RWPE1 (cell line): ENCODE measurements at regions not wholly inside any gene's neighbourhood (a gene's known extent, or its start where the extent isn't known, plus 50 kb on each side); places are given as distances from the start of the nearest gene placed in this dataset.

Experiments used
- CTCF ChIA-PET: fragments of 350-600 bp; sonication (Branson Sonifier 250); formaldehyde crosslinking; extraction: SDS; loops from one replicate; lab custom pipeline; 2021; lab: Yijun Ruan, JAX
- POLR2A ChIA-PET: fragments of 400-600 bp; formaldehyde crosslinking; extraction: SDS; loops from one replicate; lab custom pipeline; 2020; ENCODE audit warnings: antibody characterized with exemption; ENCODE audit not compliant: low non-redundant PET; lab: Yijun Ruan, JAX
- DNase-seq: peaks from one replicate; pipeline ENCODE4 v3.0.0; 2012; ENCODE audit warnings: low spot score
- H3K27ac ChIP-seq: fragments of 450-650 bp; 2 replicates; pipeline ENCODE4 v1.5.1; 2017
- TF ChIP-seq, protein P1 (sequence below): fragments of 450-650 bp; conservative IDR thresholded peaks from 2 replicates; pipeline ENCODE4 v1.5.1; 2017; ENCODE audit warnings: low read depth, mild to moderate bottlenecking

DNA sequence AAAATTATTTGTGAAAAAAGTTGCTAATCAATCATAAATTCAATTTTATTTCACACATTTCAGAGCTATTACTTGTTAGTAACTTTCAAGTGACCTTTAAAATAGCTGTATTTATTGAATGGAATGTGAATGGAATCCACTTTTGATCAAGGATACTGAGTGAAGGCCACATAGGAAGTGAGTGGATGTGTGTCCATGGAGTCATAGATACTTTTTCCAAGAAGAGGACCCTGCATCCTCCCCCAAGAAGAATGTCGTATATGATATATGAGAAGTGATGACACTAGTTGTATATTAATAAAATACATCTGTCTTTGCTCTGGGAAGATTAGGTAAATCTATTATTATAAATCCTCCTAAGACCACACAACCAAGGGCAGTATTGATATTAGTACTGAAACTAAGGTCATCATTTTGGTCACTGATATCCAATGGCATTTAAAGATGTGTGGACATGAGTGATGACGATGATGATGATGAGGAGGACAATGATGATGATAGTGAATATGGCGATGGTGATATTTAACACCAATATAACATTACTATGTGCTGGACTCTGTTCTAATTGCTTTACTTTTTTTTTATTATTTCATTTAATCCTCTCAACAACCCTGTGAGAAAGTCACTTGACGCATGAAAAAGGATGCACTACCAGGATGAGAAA is 493.0 kb upstream of the NR2F2 start:
- ChIA-PET CTCF (no interaction called here), POLR2A (no interaction called here)
- DNase-seq: no peak
- H3K27ac ChIP-seq: no peak overlapping the region
- TF ChIP-seq, protein P1, sequence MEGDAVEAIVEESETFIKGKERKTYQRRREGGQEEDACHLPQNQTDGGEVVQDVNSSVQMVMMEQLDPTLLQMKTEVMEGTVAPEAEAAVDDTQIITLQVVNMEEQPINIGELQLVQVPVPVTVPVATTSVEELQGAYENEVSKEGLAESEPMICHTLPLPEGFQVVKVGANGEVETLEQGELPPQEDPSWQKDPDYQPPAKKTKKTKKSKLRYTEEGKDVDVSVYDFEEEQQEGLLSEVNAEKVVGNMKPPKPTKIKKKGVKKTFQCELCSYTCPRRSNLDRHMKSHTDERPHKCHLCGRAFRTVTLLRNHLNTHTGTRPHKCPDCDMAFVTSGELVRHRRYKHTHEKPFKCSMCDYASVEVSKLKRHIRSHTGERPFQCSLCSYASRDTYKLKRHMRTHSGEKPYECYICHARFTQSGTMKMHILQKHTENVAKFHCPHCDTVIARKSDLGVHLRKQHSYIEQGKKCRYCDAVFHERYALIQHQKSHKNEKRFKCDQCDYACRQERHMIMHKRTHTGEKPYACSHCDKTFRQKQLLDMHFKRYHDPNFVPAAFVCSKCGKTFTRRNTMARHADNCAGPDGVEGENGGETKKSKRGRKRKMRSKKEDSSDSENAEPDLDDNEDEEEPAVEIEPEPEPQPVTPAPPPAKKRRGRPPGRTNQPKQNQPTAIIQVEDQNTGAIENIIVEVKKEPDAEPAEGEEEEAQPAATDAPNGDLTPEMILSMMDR: no peak

DNA sequence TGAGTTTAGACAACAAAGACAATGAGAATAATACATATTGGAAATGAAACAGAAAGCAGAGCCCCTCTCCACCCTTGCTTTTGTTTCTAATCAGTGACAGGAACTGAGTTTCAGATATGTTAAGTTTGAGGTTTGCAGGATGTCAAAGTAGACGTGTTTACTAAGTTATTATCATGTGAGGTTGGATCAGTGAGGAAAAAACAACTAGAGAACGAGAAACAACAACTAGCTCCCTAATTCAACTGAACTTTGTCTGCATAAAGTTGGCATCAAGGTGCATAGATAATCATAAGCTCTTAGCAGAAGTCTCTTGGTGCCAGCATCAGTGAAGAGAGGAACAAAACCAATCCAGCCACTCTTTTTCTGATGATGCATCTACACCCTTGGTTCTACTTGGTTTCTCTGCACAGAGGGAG is 491.1 kb upstream of the NR2F2 start:
- CTCF ChIA-PET: no interaction called here
- TF ChIP-seq, protein P1: no peak
- POLR2A ChIA-PET: no interaction called here
- no peak overlapping the region for H3K27ac ChIP-seq
- DNase-seq: no peak

DNA sequence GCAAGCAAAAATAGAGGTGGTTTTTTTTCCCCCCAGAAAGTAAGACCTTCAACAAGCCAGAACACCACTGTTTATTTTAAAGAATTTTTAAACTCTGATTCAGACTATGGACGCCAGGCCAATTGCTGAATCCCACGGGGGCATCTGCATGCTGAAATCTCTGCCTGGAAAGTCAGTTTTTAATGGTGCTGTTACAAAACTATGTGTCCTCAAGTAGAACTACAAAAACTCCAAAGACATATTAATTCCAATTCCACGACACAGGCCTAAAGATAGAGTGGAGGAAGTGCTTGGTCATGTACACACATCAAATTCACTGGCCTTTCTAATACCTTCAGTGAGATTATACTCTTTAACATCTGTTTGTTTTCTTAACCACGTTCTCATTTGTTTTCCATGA is 490.5 kb upstream of the NR2F2 start:
- TF ChIP-seq, protein P1: no peak
- H3K27ac ChIP-seq: no peak overlapping the region
- DNase-seq: no peak
- ChIA-PET POLR2A (no interaction called here), CTCF (no interaction called here)

DNA sequence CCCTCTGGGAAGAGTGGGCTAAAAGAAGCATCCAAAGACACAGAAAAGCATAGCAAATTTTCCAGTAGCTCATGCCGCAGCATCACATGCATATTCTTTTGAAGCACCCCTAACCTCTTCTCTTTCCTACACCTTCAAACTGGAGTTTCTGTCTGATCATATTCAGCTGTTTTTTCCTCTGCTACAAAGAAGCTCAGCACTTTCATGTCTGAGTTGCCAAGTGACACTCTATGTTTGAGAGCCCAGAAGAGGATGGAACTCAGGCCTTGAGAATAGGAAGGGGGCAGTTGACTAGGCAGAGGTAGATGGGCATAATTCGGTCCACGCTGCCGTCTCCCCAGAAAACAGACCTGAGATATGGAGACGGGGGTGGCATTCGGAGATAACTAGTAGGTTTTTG is 489.6 kb upstream of the NR2F2 start:
- DNase-seq: no peak
- no peak overlapping the region for H3K27ac ChIP-seq
- TF ChIP-seq, protein P1: no peak
- ChIA-PET POLR2A (no interaction called here), CTCF (no interaction called here)

DNA sequence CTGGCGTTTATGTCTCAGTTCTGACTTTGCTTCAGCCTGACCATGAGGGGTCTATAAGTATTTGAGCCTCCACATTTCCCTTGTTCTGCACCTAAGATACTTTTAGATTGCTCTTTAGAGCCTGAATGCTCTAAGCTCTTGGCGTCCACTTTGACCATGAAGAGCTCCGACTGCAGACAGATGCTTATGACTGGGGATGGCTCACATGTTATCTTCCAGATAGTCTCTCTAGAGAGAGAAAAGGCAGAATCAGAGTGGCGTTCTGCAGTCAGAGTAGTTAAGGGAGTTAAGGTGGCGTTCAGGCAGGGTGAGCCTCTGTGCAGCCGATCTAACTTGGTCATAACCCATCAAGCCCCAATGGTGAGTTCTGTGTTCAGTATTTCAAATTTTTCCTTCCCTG is 487.9 kb upstream of the NR2F2 start:
- no peak for DNase-seq
- H3K27ac ChIP-seq: no peak overlapping the region
- TF ChIP-seq, protein P1: no peak
- POLR2A ChIA-PET: no interaction called here
- CTCF ChIA-PET: no interaction called here

DNA sequence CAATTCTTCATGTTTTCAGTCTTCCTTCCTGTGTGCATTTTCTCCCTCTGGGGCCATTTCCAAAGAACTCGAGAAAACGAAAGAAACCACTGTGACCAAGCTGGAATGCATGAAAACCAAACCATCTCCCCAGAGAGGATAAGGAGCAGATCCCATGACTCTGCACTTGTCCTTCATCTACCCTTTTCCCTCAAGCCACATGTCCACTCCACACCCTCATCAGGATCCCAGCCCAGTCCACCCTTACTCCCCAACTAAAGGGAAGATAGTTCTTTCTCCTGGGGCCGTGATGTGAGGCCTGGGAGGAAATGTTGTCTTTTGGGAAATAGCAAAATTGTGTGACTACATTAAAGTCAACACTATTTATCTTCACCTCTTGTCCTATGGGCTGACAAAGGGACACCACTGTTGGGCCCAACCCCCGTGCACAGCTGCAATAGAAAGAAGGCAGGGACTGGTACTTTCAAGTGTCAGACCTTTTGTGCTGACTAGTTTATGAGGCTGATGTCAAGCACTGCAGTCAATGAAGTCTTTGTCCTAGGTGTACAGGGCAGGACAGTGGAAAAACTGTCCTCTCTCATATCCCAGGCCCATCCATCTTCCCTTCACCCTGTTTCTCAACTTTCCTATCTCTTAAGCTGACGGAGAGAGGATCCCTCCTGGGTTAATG is 487.1 kb upstream of the NR2F2 start:
- no peak overlapping the region for H3K27ac ChIP-seq
- no peak for DNase-seq
- POLR2A ChIA-PET: no interaction called here
- CTCF ChIA-PET: no interaction called here
- TF ChIP-seq, protein P1: no peak
